HEK293T (cell line): ENCODE measurements at regions not wholly inside any gene's neighbourhood (a gene's known extent, or its start where the extent isn't known, plus 50 kb on each side); places are given as distances from the start of the nearest gene placed in this dataset.

Source experiments
- ELF4 ChIP-seq: fragments of 450-650 bp; IDR thresholded peaks from 2 replicates; pipeline ENCODE4 v1.6.1; 2017; ENCODE audit warnings: antibody characterized with exemption
- FOXM1 ChIP-seq: fragments of 450-650 bp; IDR thresholded peaks from 2 replicates; pipeline ENCODE4 v1.6.1; 2017; ENCODE audit warnings: mild to moderate bottlenecking, borderline replicate concordance
- HDGF ChIP-seq: fragments of 450-650 bp; IDR thresholded peaks from 2 replicates; pipeline ENCODE4 v1.6.1; 2017; ENCODE audit warnings: antibody characterized with exemption, borderline replicate concordance
- NFRKB ChIP-seq: fragments of 450-650 bp; IDR thresholded peaks from 2 replicates; pipeline ENCODE4 v1.6.1; 2016; ENCODE audit warnings: mild to moderate bottlenecking, moderate library complexity
- SUZ12 ChIP-seq: fragments of 450-650 bp; IDR thresholded peaks from 2 replicates; pipeline ENCODE4 v1.6.1; 2016; ENCODE audit warnings: mild to moderate bottlenecking

DNA sequence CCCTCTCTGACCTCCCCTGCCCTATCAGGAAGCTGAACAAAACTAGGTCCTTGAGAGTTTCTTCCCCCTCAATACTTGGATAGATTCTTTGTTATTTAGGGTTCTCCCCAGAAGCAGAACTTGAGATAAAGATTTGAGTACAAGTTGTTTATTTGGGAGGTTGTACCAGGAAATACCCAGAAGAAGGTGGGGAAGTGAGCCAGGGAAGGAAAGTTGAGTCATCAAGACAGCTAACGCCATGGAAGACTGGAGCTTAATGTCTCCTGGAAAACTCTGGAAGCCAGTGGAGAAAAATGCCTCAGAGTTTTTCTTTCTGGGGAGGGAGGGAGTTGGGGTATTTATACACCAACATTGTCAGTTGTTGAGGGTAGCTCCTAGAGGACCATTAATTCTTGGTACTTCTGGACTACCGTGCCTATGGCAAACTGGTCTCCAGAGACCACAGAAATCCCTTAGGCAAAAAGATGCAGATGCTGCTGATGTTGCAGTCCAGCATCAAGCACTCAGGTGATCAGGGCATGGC, 102.6 kb upstream of the ZFP64 start:
- TF ChIP-seq HDGF (no peak), SUZ12 (no peak), FOXM1 (no peak), ELF4 (no peak), NFRKB (no peak)
